Activated B cell treated with CpG ODN at 0.5 μM for 24 hours (primary cell): ENCODE measurements at regions not wholly inside any gene's neighbourhood (a gene's known extent, or its start where the extent isn't known, plus 50 kb on each side); places are given as distances from the start of the nearest gene placed in this dataset.

Experiments used
- ATAC-seq: fragments of 200-7000 bp; cut with Tn5 transposase; one replicate; pipeline ENCODE4 v1.10.0; 2021; ENCODE audit warnings: low read depth, mild to moderate bottlenecking, moderate library complexity
- CTCF ChIA-PET: fragments of 350-600 bp; sonication (Branson Sonifier 250); formaldehyde crosslinking; loops from one replicate; lab custom pipeline; 2021; ENCODE audit warnings: antibody characterized with exemption; lab: Charles Lee
- POLR2A ChIA-PET: fragments of 350-600 bp; sonication (Branson Sonifier 250); formaldehyde crosslinking; loops from one replicate; lab custom pipeline; 2021; ENCODE audit warnings: antibody characterized with exemption; lab: Charles Lee
- DNase-seq: peaks from one replicate; pipeline ENCODE4 v3.0.0; 2022
- H3K27ac Mint-ChIP-seq: one replicate; pipeline ENCODE4 v1.8.0; 2020; ENCODE audit warnings: mixed read lengths
- H3K27me3 Mint-ChIP-seq: one replicate; pipeline ENCODE4 v1.8.0; 2021; ENCODE audit warnings: mixed read lengths
- H3K36me3 Mint-ChIP-seq: one replicate; pipeline ENCODE4 v1.8.0; 2021; ENCODE audit warnings: low read depth, mixed read lengths
- H3K4me1 Mint-ChIP-seq: one replicate; pipeline ENCODE4 v1.8.0; 2021; ENCODE audit warnings: mixed read lengths
- H3K4me3 Mint-ChIP-seq: one replicate; pipeline ENCODE4 v1.8.0; 2020; ENCODE audit warnings: mild to moderate bottlenecking, mixed read lengths
- H3K9me3 Mint-ChIP-seq: one replicate; pipeline ENCODE4 v1.8.0; 2020; ENCODE audit warnings: mixed read lengths
- CTCF ChIP-seq: fragments of 200-600 bp; IDR thresholded peaks from one replicate; pipeline ENCODE4 v1.8.0; 2022; ENCODE audit warnings: antibody characterized with exemption, mild to moderate bottlenecking
- intact Hi-C: fragments of 100-400 bp; cut with micrococcal nuclease; formaldehyde crosslinking; loops from one replicate; pipeline ENCODE4 v1.15.1; 2024

DNA sequence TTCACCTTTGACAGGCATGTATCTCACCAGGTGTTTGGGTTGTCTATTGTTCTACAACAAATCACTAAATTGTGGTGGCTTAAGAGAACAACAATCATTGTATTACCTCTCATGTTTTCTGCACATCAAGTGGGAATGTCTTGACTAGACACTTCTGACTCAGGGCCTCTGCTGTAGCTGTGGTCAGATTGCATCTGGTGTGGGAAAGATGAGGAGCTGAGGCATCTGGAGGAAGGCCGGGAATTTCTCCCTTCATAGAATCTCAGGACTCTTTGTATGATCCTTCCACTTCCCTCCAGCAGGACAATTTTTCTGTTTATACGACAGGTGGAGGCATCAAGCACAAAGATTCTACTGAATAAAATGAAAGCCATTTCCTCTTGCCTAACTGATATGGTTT is 511.8 kb upstream of the NBEA start:
- Mint-ChIP-seq H3K4me3 (no peak overlapping the region), H3K27ac (no peak overlapping the region), H3K9me3 (no peaks in the 10 kb centered on the region), H3K27me3 (no peaks in the 10 kb centered on the region), H3K4me1 (no peaks in the 10 kb centered on the region), H3K36me3 (no peaks in the 10 kb centered on the region)
- intact Hi-C loops: no loop called here
- DNase-seq (no peak), ATAC-seq (no peak)
- no peak for TF ChIP-seq CTCF
- CTCF ChIA-PET: no interaction called here
- POLR2A ChIA-PET: no interaction called here

DNA sequence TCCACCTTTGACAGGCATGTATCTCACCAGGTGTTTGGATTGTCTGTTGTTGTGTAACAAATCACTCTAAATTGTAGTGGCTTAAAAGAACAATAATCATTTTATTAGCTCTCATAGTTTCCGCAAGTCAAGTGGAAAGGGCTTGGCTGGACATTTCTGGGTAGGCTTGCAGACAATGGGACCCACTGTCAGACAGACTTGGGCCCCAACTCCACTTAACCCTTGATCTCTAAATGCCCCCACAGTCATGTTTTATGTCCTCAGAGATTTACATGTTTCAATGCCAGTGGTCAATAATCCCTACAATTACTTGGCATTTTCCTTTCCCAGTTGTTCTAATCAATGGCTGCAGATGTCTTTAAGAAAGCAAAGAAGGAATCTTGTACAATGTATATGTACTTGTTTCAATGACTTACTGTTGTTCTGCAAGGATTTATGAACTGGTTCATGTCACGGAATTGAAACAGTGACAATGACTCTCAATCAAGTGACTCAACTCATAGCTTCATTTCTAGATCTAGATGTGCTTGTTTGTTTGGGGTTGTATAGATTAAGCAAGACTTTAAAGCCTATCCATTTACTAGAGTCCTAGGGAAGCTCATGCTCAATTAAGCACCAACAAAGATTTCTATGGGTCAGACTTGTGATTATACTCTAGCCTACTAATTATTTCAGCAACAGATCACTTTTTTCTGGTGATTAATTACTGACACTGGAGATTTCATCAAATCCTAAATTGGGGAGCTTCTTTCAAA is 510.1 kb upstream of the NBEA start:
- DNase-seq (no peak), ATAC-seq (no peak)
- CTCF ChIA-PET: no interaction called here
- no peak for TF ChIP-seq CTCF
- Mint-ChIP-seq H3K36me3 (no peaks in the 10 kb centered on the region), H3K27ac (no peak overlapping the region), H3K4me3 (no peak overlapping the region), H3K27me3 (no peaks in the 10 kb centered on the region), H3K9me3 (no peaks in the 10 kb centered on the region), H3K4me1 (no peaks in the 10 kb centered on the region)
- POLR2A ChIA-PET: no interaction called here
- intact Hi-C loops: no loop called here

DNA sequence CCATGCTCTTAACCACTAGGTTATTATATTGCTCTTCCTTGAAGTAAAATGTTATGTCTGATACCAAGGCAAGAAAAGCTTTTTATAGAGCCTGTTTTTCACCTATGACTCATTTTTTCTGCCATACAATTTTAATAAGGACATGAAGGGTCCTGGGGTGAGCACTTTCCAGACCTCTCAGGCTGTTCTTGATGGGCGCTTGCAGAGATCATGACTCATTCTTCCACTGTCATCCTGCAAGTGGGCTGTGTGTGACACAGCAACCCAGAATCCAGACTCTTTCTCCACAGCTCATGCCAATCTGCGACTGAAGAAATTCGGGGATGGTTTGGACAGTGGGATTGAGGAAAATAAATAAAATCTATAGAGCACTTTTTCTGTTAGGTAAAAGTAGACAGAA is 506.7 kb upstream of the NBEA start:
- CTCF ChIA-PET: no interaction called here
- TF ChIP-seq CTCF: no peak
- DNase-seq (no peak), ATAC-seq (no peak)
- Mint-ChIP-seq H3K4me1 (no peaks in the 10 kb centered on the region), H3K9me3 (no peaks in the 10 kb centered on the region), H3K27ac (no peak overlapping the region), H3K36me3 (no peaks in the 10 kb centered on the region), H3K27me3 (no peaks in the 10 kb centered on the region), H3K4me3 (no peak overlapping the region)
- intact Hi-C loops: no loop called here
- POLR2A ChIA-PET: no interaction called here

DNA sequence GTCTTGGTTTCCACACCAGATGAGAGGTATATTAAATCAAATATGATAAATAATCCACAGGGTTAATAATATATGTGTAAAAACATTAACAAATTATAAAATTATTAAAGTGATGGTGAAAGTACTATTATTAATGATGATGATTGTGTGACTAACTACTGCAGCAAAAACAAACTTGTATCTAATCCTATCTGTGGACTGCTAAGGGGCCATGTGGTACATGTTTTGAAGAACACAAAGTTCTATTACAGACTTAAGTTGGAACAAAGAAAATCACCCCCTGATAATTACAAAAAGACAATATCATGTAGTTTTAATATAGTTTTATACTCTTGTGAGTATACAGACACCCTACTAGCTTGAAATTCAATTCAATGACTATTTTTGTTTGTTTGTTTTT is 504.2 kb upstream of the NBEA start:
- no peaks in the 10 kb centered on the region for H3K36me3 Mint-ChIP-seq
- H3K4me3 Mint-ChIP-seq: no peak overlapping the region
- intact Hi-C loops: no loop called here
- TF ChIP-seq CTCF: no peak
- ATAC-seq: no peak
- no peaks in the 10 kb centered on the region for H3K27me3 Mint-ChIP-seq
- CTCF ChIA-PET: no interaction called here
- POLR2A ChIA-PET: no interaction called here
- no peaks in the 10 kb centered on the region for H3K4me1 Mint-ChIP-seq
- H3K27ac Mint-ChIP-seq: no peak overlapping the region
- DNase-seq: no peak
- no peaks in the 10 kb centered on the region for H3K9me3 Mint-ChIP-seq

GRCh38 chr13:34452831-34453230 is 489.2 kb upstream of the NBEA start:
- CTCF ChIA-PET: no interaction called here
- Mint-ChIP-seq H3K27me3 (no peaks in the 10 kb centered on the region), H3K4me1 (no peaks in the 10 kb centered on the region), H3K27ac (no peak overlapping the region), H3K4me3 (no peak overlapping the region), H3K36me3 (no peaks in the 10 kb centered on the region), H3K9me3 (peaks cover 4% of the 10 kb centered on the region)
- no peak for TF ChIP-seq CTCF
- POLR2A ChIA-PET: no interaction called here
- ATAC-seq: no peak
- no peak for DNase-seq
- intact Hi-C loops: no loop called here
